Activated naive CD4-positive, alpha-beta T cell treated with anti-CD3 and anti-CD28 coated beads for 36 hours (primary cell): ENCODE measurements at regions not wholly inside any gene's neighbourhood (a gene's known extent, or its start where the extent isn't known, plus 50 kb on each side); places are given as distances from the start of the nearest gene placed in this dataset.
"Not testable (repeated sequence)": the region's sequence is repeated elsewhere in the genome, so short reads cannot be mapped to it uniquely, and the experiment has no call there.

Source experiments
- CTCF ChIA-PET: fragments of 350-600 bp; sonication (Branson Sonifier 250); formaldehyde crosslinking; loops from one replicate; lab custom pipeline; 2021; ENCODE audit warnings: antibody characterized with exemption; lab: Charles Lee
- DNase-seq: peaks from one replicate; pipeline ENCODE4 v3.0.0-alpha.2; 2020
- H3K27ac Mint-ChIP-seq: one replicate; pipeline ENCODE4 v1.8.0; 2021; ENCODE audit warnings: mild to moderate bottlenecking, mixed read lengths
- H3K27me3 Mint-ChIP-seq: one replicate; pipeline ENCODE4 v1.8.0; 2021; ENCODE audit warnings: low read depth, mixed read lengths
- H3K36me3 Mint-ChIP-seq: one replicate; pipeline ENCODE4 v1.8.0; 2021; ENCODE audit warnings: low read depth, mixed read lengths
- H3K4me1 Mint-ChIP-seq: one replicate; pipeline ENCODE4 v1.8.0; 2021; ENCODE audit warnings: low read depth, mixed read lengths
- H3K4me3 Mint-ChIP-seq: one replicate; pipeline ENCODE4 v1.8.0; 2021; ENCODE audit warnings: mild to moderate bottlenecking, moderate library complexity, mixed read lengths
- H3K9me3 Mint-ChIP-seq: one replicate; pipeline ENCODE4 v1.8.0; 2021; ENCODE audit warnings: mixed read lengths
- intact Hi-C: fragments of 100-400 bp; cut with micrococcal nuclease; formaldehyde crosslinking; loops from one replicate; pipeline ENCODE4 v1.15.1; 2023

- H3K27me3 Mint-ChIP-seq, H3K4me1 Mint-ChIP-seq, H3K27ac Mint-ChIP-seq, CTCF ChIA-PET, H3K36me3 Mint-ChIP-seq, intact Hi-C loops, H3K4me3 Mint-ChIP-seq, DNase-seq: not testable (repeated sequence)
- peaks cover 17% of the 10 kb centered on the region for H3K9me3 Mint-ChIP-seq
Observed at GRCh38 chr14:39589882-39590281, 157.6 kb upstream of the FBXO33 start.

- CTCF ChIA-PET: interaction anchor here (1.3 kb wide), 1 partner anchor 23 kb away, joined by 4 read pairs; no protein-coding TSS in a partner anchor
- H3K9me3 Mint-ChIP-seq: peaks cover 8% of the 10 kb centered on the region
Observed at GRCh38 chr14:39582028-39582654, 149.9 kb upstream of the FBXO33 start.

GRCh38 chr14:39581474-39581873, 149.2 kb upstream of the FBXO33 start:
- intact Hi-C loops: loop anchor here (5.0 kb wide), 1 partner anchor 101 kb away; no protein-coding TSS in a partner anchor

More at GRCh38 chr14:39582028-39582654, 149.9 kb upstream of the FBXO33 start:
- Mint-ChIP-seq H3K36me3 (no peaks in the 10 kb centered on the region), H3K27me3 (no peaks in the 10 kb centered on the region), H3K4me1 (no peaks in the 10 kb centered on the region), H3K4me3 (no peak overlapping the region), H3K27ac (no peak overlapping the region)
- DNase-seq: no peak
- intact Hi-C loops: loop anchor here (5.0 kb wide), 1 partner anchor 100 kb away; no protein-coding TSS in a partner anchor

DNA sequence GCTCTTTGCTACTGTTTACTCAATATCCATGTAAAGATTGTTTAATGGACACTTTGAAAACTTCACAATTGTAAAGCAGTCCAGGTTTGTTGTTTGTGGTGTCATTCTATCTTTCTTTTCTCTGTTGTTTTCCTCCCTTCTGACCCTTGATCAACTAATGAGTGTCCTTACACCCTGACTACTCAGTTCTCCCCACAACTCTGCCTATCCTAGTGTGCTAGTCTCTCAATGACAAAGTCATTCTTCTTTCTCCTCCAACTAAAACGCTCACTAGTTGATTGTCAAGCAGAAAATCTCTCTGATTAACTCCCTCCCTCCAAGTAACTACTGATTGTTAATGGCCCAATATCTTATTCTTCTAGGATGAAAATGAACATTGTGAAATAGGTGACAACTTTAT, 148.5 kb upstream of the FBXO33 start:
- no peak overlapping the region for H3K27ac Mint-ChIP-seq
- H3K4me1 Mint-ChIP-seq: no peaks in the 10 kb centered on the region
- peaks cover 12% of the 10 kb centered on the region for H3K9me3 Mint-ChIP-seq
- no peaks in the 10 kb centered on the region for H3K27me3 Mint-ChIP-seq
- H3K36me3 Mint-ChIP-seq: no peaks in the 10 kb centered on the region
- DNase-seq: no peak
- CTCF ChIA-PET: no interaction called here
- no peak overlapping the region for H3K4me3 Mint-ChIP-seq
- intact Hi-C loops: loop anchor here (5.0 kb wide), 1 partner anchor 102 kb away; no protein-coding TSS in a partner anchor

More at GRCh38 chr14:39581474-39581873, 149.2 kb upstream of the FBXO33 start:
- Mint-ChIP-seq H3K4me3 (no peak overlapping the region), H3K4me1 (no peaks in the 10 kb centered on the region), H3K27ac (no peak overlapping the region), H3K9me3 (peaks cover 5% of the 10 kb centered on the region), H3K27me3 (no peaks in the 10 kb centered on the region), H3K36me3 (no peaks in the 10 kb centered on the region)
- CTCF ChIA-PET: no interaction called here
- no peak for DNase-seq

- no peak overlapping the region for H3K27ac Mint-ChIP-seq
- CTCF ChIA-PET: no interaction called here
- H3K4me3 Mint-ChIP-seq: no peak overlapping the region
- no peaks in the 10 kb centered on the region for H3K4me1 Mint-ChIP-seq
- peaks cover 15% of the 10 kb centered on the region for H3K9me3 Mint-ChIP-seq
- intact Hi-C loops: no loop called here
- DNase-seq: no peak
- no peaks in the 10 kb centered on the region for H3K36me3 Mint-ChIP-seq
- H3K27me3 Mint-ChIP-seq: no peaks in the 10 kb centered on the region
Observed at GRCh38 chr14:39576736-39577135, 144.5 kb upstream of the FBXO33 start.

- Mint-ChIP-seq H3K36me3 (no peaks in the 10 kb centered on the region), H3K4me1 (no peaks in the 10 kb centered on the region), H3K9me3 (peaks cover 15% of the 10 kb centered on the region), H3K27me3 (no peaks in the 10 kb centered on the region), H3K27ac (no peak overlapping the region), H3K4me3 (no peak overlapping the region)
- CTCF ChIA-PET: no interaction called here
- no peak for DNase-seq
- intact Hi-C loops: no loop called here
Observed at GRCh38 chr14:39576258-39576657, 144.0 kb upstream of the FBXO33 start.

DNA sequence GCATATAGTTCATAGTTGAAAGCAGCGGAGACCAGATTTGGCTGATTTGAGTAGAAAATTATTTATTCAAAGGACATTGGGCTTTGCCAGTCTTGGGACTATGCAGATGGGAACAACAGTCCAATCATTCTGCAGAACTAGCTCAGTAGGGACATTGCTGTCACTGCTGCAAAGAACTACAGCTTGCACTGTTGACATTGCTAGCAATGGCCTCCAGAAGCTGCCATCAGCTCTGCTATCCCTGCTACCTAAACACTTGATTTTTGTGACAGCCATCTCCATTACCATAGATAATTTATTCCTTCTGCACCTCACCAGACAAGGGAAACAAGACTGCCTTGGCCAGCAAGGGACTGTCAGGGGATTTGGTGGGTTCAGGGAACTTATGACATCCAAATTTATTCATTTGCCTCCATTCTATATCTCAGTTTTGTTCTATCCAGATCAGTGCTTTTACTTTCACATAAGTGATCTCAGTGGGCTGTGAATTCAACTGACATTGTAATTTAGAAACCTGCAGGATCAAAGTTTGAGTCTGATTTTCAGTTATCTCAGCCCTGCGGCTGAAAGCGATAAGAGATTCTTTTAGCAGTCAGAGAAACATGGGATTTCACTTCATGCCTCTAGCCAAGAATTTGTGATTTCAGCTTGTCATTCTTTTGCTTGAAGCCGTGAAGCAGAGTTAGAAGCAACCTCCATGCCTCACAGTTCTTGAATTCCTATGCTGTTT, 136.7 kb upstream of the FBXO33 start:
- Mint-ChIP-seq H3K9me3 (peaks cover 3% of the 10 kb centered on the region), H3K36me3 (no peaks in the 10 kb centered on the region), H3K4me1 (no peaks in the 10 kb centered on the region), H3K4me3 (no peak overlapping the region), H3K27me3 (no peaks in the 10 kb centered on the region), H3K27ac (no peak overlapping the region)
- intact Hi-C loops: no loop called here
- no peak for DNase-seq
- CTCF ChIA-PET: interaction anchor here (0.7 kb wide), 1 partner anchor 1124 kb away, joined by 3 read pairs; no protein-coding TSS in a partner anchor

DNA sequence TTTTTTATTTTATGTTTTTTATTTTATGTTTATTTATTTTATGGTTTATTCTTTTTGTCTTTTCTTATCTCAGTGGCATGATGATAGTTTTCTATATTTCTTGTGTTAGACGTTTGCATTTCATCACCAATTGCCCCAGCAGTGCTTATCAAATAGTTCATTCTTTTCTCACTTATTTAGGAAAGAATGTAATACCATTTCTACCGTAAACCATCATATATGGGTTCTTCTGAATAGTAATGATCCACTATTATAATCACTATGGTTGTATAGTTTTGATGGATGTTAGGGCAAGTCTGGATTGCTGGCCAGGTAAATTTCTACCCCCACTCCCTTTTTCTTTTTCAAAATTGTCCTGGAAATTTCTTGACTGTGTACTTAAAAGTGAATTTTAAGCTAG, 134.6 kb upstream of the FBXO33 start:
- Mint-ChIP-seq H3K27ac (no peak overlapping the region), H3K9me3 (peaks cover 3% of the 10 kb centered on the region), H3K4me3 (no peak overlapping the region), H3K4me1 (no peaks in the 10 kb centered on the region), H3K36me3 (no peaks in the 10 kb centered on the region), H3K27me3 (no peaks in the 10 kb centered on the region)
- DNase-seq: no peak
- CTCF ChIA-PET: no interaction called here
- intact Hi-C loops: no loop called here

DNA sequence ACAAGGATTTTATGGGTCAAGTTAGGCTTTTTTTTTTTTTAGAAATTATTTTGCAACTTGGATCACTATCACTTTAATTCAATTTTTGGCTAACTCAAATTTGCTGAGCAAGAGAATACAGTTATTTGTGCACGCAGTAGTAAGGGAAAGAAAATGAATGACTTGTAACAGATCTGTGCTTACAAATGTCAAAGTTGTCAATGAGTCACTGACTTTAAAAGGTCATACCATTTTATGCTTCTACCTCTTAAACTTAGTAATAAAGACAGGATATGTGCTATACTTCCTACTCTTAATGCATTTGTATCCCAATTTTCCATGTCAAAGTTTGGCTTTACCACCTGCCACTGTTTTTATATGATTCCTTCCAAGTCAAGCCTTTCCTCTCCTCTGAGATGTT, 131.1 kb upstream of the FBXO33 start:
- Mint-ChIP-seq H3K4me1 (no peaks in the 10 kb centered on the region), H3K36me3 (peaks cover 2% of the 10 kb centered on the region), H3K4me3 (no peak overlapping the region), H3K27ac (no peak overlapping the region), H3K9me3 (peaks cover 21% of the 10 kb centered on the region), H3K27me3 (no peaks in the 10 kb centered on the region)
- intact Hi-C loops: no loop called here
- no peak for DNase-seq
- CTCF ChIA-PET: no interaction called here

GRCh38 chr14:39562175-39562574, 129.9 kb upstream of the FBXO33 start:
- H3K9me3 Mint-ChIP-seq: peaks cover 24% of the 10 kb centered on the region
- intact Hi-C loops: no loop called here

DNA sequence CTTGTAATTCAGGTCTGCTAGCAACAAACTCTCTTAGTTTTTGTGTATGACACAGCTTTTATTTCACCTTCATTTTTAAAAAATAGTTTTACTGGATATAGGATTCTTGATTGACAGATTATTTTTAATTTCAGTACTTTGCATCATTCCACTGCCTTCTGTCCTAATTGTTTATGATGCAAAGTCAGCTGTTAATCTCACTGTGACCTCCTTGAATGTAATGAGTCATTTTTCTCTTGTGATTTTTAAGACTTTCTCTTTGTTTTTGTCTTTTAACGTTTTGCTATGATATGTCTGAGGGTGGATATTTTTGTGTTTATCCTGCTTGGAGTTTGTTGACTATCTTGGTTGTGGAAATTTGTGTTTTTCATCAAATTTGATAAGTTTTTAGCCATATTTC, 126.3 kb upstream of the FBXO33 start:
- intact Hi-C loops: no loop called here
- Mint-ChIP-seq H3K36me3 (peaks cover 4% of the 10 kb centered on the region), H3K4me1 (no peaks in the 10 kb centered on the region), H3K27me3 (no peaks in the 10 kb centered on the region), H3K9me3 (peaks cover 23% of the 10 kb centered on the region), H3K27ac (no peak overlapping the region), H3K4me3 (no peak overlapping the region)
- CTCF ChIA-PET: no interaction called here
- DNase-seq: no peak

More at GRCh38 chr14:39562175-39562574, 129.9 kb upstream of the FBXO33 start:
- Mint-ChIP-seq H3K27me3 (no peaks in the 10 kb centered on the region), H3K4me3 (no peak overlapping the region), H3K27ac (no peak overlapping the region), H3K4me1 (no peaks in the 10 kb centered on the region), H3K36me3 (peaks cover 2% of the 10 kb centered on the region)
- CTCF ChIA-PET: no interaction called here
- no peak for DNase-seq

DNA sequence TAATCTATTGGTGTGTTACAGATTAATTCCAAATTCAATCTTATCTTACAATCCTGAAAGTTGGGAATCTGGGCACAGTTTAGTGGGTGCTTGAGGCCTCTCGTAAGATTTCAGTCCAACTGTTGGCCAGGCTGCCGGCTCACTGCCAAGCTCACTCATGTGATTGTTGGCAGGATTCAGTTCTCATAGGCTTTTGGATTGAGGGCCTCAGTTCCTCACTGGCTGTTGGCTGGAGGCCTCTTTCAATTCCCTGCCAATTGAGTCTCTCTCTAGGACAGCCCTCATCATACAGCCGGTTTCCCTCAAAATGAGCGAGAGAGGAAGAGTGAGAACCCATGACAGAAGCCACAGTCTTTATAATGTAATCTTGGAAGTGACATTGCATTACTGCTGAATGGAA, 123.5 kb upstream of the FBXO33 start:
- H3K4me1 Mint-ChIP-seq: no peaks in the 10 kb centered on the region

GRCh38 chr14:39554576-39554975, 122.3 kb upstream of the FBXO33 start:
- H3K27ac Mint-ChIP-seq: no peak overlapping the region
- peaks cover 17% of the 10 kb centered on the region for H3K9me3 Mint-ChIP-seq
- H3K4me3 Mint-ChIP-seq: no peak overlapping the region
- intact Hi-C loops: no loop called here
- H3K27me3 Mint-ChIP-seq: no peaks in the 10 kb centered on the region
- no peak for DNase-seq
- no peaks in the 10 kb centered on the region for H3K4me1 Mint-ChIP-seq
- H3K36me3 Mint-ChIP-seq: peaks cover 4% of the 10 kb centered on the region
- CTCF ChIA-PET: no interaction called here

More for the DNA sequence above, 123.5 kb upstream of the FBXO33 start:
- H3K36me3 Mint-ChIP-seq: peaks cover 4% of the 10 kb centered on the region
- no peak for DNase-seq
- no peaks in the 10 kb centered on the region for H3K27me3 Mint-ChIP-seq
- no peak overlapping the region for H3K27ac Mint-ChIP-seq
- peaks cover 20% of the 10 kb centered on the region for H3K9me3 Mint-ChIP-seq
- CTCF ChIA-PET: no interaction called here
- intact Hi-C loops: no loop called here
- H3K4me3 Mint-ChIP-seq: no peak overlapping the region
